ENCODE measurements at regions not wholly inside any gene's neighbourhood (a gene's known extent, or its start where the extent isn't known, plus 50 kb on each side); places are given as distances from the start of the nearest gene placed in this dataset.

DNA sequence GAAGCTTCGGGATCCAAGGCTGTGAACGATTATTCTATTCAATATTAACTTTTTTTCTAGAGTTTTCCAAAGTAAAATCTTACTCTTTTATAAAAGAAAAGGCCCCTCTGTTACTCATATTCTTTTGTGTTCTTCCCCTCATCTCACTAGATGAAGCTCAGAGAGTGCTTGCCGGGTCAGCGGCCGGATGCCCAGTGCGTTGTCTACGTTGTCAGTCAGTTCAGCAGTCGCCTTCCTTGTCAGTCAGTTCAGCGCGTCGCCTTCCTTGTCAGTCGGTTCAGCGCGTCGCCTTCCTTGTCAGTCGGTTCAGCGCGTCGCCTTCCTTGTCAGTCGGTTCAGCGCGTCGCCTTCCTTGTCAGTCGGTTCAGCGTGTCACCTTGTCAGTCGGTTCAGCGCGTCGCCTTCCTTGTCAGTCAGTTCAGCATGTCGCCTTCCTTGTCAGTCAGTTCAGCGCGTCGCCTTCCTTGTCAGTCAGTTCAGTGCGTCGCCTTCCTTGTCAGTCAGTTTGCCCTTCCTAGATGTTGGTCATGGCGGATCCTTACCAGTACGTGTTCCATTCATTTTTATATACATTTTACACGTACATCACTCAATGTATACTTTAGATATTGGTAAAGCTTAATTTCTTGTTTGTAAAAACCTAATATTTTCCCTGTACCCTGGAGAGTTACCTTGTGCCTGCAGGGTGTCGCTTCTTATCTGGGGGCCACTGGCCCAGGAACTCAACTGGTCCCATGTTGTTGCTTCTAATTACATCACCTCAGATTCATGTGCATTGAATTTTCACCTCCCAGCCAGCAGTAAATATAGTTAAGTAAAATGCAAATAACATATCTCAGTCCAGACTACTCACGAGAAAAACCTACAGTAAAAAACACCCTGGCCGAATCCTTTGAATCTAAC is 206.9 kb downstream of the ASB1 start:
- no peak for DNase-seq (ENCODE audit: low spot score)
- ATAC-seq (ENCODE audit: low read depth) = no peak
- Histone ChIP-seq H3K27ac (ENCODE audit: poor library complexity, severe bottlenecking) (no peak overlapping the region), H3K36me3 (ENCODE audit: low read depth) (no peaks in the 10 kb centered on the region), H3K27me3 (ENCODE audit: insufficient read depth, poor library complexity, severe bottlenecking) (no peaks in the 10 kb centered on the region), H3K9me3 (ENCODE audit: severe bottlenecking) (no peaks in the 10 kb centered on the region), H3K4me3 (ENCODE audit: severe bottlenecking) (no peak overlapping the region), H3K4me1 (ENCODE audit: insufficient read depth, poor library complexity, severe bottlenecking) (peaks cover 7% of the 10 kb centered on the region)
- TF ChIP-seq, protein P1, sequence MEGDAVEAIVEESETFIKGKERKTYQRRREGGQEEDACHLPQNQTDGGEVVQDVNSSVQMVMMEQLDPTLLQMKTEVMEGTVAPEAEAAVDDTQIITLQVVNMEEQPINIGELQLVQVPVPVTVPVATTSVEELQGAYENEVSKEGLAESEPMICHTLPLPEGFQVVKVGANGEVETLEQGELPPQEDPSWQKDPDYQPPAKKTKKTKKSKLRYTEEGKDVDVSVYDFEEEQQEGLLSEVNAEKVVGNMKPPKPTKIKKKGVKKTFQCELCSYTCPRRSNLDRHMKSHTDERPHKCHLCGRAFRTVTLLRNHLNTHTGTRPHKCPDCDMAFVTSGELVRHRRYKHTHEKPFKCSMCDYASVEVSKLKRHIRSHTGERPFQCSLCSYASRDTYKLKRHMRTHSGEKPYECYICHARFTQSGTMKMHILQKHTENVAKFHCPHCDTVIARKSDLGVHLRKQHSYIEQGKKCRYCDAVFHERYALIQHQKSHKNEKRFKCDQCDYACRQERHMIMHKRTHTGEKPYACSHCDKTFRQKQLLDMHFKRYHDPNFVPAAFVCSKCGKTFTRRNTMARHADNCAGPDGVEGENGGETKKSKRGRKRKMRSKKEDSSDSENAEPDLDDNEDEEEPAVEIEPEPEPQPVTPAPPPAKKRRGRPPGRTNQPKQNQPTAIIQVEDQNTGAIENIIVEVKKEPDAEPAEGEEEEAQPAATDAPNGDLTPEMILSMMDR (IDR thresholded peaks at IDR 0.05; ENCODE audit: poor library complexity, severe bottlenecking) = no peak

DNA sequence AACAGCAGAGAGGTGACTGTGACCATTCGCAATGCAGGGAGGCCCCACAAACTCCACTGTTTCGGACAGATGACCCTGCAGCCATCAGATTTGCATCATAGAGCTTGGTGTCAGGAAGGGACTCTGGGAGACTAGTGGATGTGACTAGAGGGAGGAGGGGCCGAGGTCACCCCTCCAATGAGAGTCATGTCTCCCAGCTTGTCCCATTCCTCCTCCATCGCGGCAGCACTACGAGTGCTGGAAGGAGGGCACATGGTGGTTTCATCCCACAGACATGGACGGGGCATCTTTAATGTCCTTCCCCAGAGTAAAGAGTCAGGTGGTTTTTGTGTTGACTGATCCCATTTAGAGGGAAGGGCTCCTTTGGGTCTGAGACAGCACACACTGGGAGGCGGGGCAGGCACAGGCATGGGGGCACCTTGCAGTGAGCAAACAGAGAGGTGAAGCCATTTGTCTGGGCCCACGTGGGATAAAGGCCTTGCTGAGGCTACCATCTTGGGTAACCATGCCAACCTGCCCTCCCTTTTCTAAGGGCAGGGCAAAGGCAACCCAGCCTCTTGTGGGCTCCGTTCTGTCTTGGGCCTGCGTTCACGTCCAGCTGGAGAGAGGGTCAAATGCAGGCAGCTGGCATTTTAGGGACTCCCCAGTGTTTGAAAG is 208.1 kb downstream of the ASB1 start:
- ATAC-seq (ENCODE audit: low read depth) (no peak), DNase-seq (ENCODE audit: low spot score) (no peak)
- H3K9me3 ChIP-seq (ENCODE audit: severe bottlenecking) = no peaks in the 10 kb centered on the region
- TF ChIP-seq, protein P1 (IDR thresholded peaks at IDR 0.05; ENCODE audit: poor library complexity, severe bottlenecking) = no peak
- H3K4me1 ChIP-seq (ENCODE audit: insufficient read depth, poor library complexity, severe bottlenecking) = peaks cover 5% of the 10 kb centered on the region
- H3K27me3 ChIP-seq (ENCODE audit: insufficient read depth, poor library complexity, severe bottlenecking) = no peaks in the 10 kb centered on the region
- H3K36me3 ChIP-seq (ENCODE audit: low read depth) = no peaks in the 10 kb centered on the region
- H3K4me3 ChIP-seq (ENCODE audit: severe bottlenecking) = no peak overlapping the region
- no peak overlapping the region for H3K27ac ChIP-seq (ENCODE audit: poor library complexity, severe bottlenecking)

DNA sequence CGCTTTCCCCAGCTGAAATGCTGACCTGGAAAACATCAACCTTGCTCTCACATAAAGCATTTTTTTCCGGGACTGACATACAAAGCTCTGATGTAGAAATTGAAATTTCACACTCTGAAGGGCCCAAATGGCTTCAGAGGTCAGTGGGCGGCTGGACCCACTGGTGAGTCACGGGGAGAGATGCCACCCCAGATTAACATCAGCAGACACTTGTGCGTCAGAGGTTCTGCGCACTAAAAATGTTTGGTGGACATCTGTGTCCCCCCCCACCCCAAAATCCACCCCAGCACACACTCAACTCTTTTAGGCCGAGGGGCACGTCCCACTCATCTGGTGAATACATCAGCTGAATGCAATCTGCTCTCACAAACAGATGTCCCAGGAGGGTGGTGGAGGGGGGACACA is 208.9 kb downstream of the ASB1 start:
- TF ChIP-seq, protein P1 (IDR thresholded peaks at IDR 0.05; ENCODE audit: poor library complexity, severe bottlenecking) = no peak
- DNase-seq (ENCODE audit: low spot score) (no peak), ATAC-seq (ENCODE audit: low read depth) (no peak)
- no peak overlapping the region for H3K27ac ChIP-seq (ENCODE audit: poor library complexity, severe bottlenecking)
- H3K4me1 ChIP-seq (ENCODE audit: insufficient read depth, poor library complexity, severe bottlenecking) = peaks cover under 1% of the 10 kb centered on the region
- H3K4me3 ChIP-seq (ENCODE audit: severe bottlenecking) = no peak overlapping the region
- no peaks in the 10 kb centered on the region for H3K27me3 ChIP-seq (ENCODE audit: insufficient read depth, poor library complexity, severe bottlenecking)
- H3K36me3 ChIP-seq (ENCODE audit: low read depth) = no peaks in the 10 kb centered on the region
- no peaks in the 10 kb centered on the region for H3K9me3 ChIP-seq (ENCODE audit: severe bottlenecking)

DNA sequence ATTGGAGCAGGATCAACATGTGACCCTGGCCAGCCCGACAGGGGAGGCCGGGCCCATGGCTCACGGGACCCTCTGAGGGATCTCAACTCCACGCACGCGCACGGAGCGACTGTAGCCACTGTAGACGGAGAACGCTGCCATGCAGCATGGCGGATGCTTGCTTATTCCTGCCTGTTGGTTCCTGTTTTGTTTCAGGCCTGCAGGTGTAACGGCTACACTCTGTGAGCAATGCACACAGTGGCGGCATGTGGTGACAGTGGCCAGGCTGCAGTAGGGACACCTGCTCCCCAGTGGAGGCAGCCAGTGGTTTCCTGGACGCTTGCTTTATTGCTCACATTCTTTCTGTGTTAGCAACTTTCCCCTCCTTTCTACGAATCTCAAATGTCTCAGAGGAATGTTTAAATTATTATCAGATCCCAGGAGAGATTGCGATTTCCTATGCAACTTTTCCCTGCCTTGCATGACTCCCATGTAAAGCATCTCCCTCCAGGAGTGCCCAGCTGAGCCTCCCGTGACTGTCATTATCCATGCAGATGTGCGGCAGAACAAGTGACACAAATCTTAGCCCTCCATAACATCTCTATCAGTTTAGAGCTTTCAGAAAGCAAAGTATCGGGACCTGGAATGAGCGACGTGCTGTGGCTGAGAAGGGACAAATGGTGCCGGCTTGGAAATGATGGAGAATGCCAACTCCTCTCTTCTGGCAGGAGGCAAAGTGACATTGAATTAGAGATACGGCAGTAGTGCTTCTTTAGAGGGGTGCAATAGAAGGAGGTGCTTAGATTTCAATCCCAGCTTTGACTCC is 209.7 kb downstream of the ASB1 start:
- H3K4me1 ChIP-seq (ENCODE audit: insufficient read depth, poor library complexity, severe bottlenecking) = no peaks in the 10 kb centered on the region
- no peak overlapping the region for H3K4me3 ChIP-seq (ENCODE audit: severe bottlenecking)
- H3K9me3 ChIP-seq (ENCODE audit: severe bottlenecking) = no peaks in the 10 kb centered on the region
- peak; percentile 53 for ATAC-seq (ENCODE audit: low read depth)
- no peak for DNase-seq (ENCODE audit: low spot score)
- TF ChIP-seq, protein P1 (IDR thresholded peaks at IDR 0.05; ENCODE audit: poor library complexity, severe bottlenecking) = no peak
- H3K36me3 ChIP-seq (ENCODE audit: low read depth) = no peaks in the 10 kb centered on the region
- no peaks in the 10 kb centered on the region for H3K27me3 ChIP-seq (ENCODE audit: insufficient read depth, poor library complexity, severe bottlenecking)
- H3K27ac ChIP-seq (ENCODE audit: poor library complexity, severe bottlenecking) = no peak overlapping the region

All from RWPE2 (cell line).